ENCODE measurements at regions not wholly inside any gene's neighbourhood (a gene's known extent, or its start where the extent isn't known, plus 50 kb on each side); places are given as distances from the start of the nearest gene placed in this dataset.
"Not testable (repeated sequence)": the region's sequence is repeated elsewhere in the genome, so short reads cannot be mapped to it uniquely, and the experiment has no call there.

DNA sequence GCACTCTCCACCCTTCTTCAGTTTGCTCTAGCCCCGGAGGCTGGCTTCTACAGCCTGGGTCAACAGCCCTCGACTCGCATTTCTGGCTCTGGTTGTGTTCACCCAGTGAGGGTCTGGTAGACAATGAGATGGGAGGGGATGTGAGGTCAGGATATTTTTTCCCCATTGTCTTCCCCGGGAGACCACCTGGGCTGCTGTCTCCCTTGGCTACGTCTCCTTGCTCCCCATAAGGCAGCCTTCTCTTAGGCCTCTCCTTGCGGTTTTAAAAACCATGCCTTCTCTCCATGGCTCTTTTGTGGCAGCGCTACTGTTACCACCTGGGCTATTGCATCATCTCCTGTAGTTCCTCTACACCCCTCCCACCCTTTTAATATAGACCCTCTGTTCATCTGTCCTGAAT is 327.6 kb upstream of the NOTCH2NLA start:
- H3K36me3 ChIP-seq (ENCODE audit: low read depth); CTCF ChIA-PET; POLR2A ChIA-PET (ENCODE audit: unreplicated experiment); H3K9me3 ChIP-seq (ENCODE audit: insufficient read depth, low read depth); H3K4me3 ChIP-seq; BruUV-seq (replicated peaks); H2AFZ ChIP-seq; H3K27me3 ChIP-seq (ENCODE audit: insufficient read depth, low read depth); H3K27ac ChIP-seq; H3F3A ChIP-seq (ENCODE audit: insufficient read depth, low read depth); H3K9me2 ChIP-seq (ENCODE audit: insufficient read depth); H3K79me2 ChIP-seq (ENCODE audit: low read depth); H4K20me1 ChIP-seq (ENCODE audit: insufficient read depth); intact Hi-C loops (cut with micrococcal nuclease; ENCODE audit: unreplicated experiment); H3K4me2 ChIP-seq; H3K4me1 ChIP-seq (replicated peaks; ENCODE audit: insufficient read depth); DNase-seq: not testable (repeated sequence)

- H3K9me2 ChIP-seq (ENCODE audit: insufficient read depth); H3K4me1 ChIP-seq (replicated peaks; ENCODE audit: insufficient read depth); CTCF ChIA-PET; DNase-seq; H3F3A ChIP-seq (ENCODE audit: insufficient read depth, low read depth); H3K9me3 ChIP-seq (ENCODE audit: insufficient read depth, low read depth); H3K27ac ChIP-seq; intact Hi-C loops (cut with micrococcal nuclease; ENCODE audit: unreplicated experiment); H3K4me2 ChIP-seq; H4K20me1 ChIP-seq (ENCODE audit: insufficient read depth); H3K79me2 ChIP-seq (ENCODE audit: low read depth); BruUV-seq (replicated peaks); POLR2A ChIA-PET (ENCODE audit: unreplicated experiment); H2AFZ ChIP-seq; H3K36me3 ChIP-seq (ENCODE audit: low read depth); H3K4me3 ChIP-seq; H3K27me3 ChIP-seq (ENCODE audit: insufficient read depth, low read depth): not testable (repeated sequence)
These were observed 323.6 kb upstream of the NOTCH2NLA start for GRCh38 chr1:146552414-146552813.

GRCh38 chr1:146548684-146549083 is 319.9 kb upstream of the NOTCH2NLA start:
- H3F3A ChIP-seq (ENCODE audit: insufficient read depth, low read depth); H4K20me1 ChIP-seq (ENCODE audit: insufficient read depth); H3K9me2 ChIP-seq (ENCODE audit: insufficient read depth); DNase-seq; H2AFZ ChIP-seq; H3K27me3 ChIP-seq (ENCODE audit: insufficient read depth, low read depth); H3K27ac ChIP-seq; H3K4me1 ChIP-seq (replicated peaks; ENCODE audit: insufficient read depth); H3K4me3 ChIP-seq; H3K4me2 ChIP-seq; CTCF ChIA-PET; BruUV-seq (replicated peaks); H3K36me3 ChIP-seq (ENCODE audit: low read depth); H3K79me2 ChIP-seq (ENCODE audit: low read depth); POLR2A ChIA-PET (ENCODE audit: unreplicated experiment); H3K9me3 ChIP-seq (ENCODE audit: insufficient read depth, low read depth); intact Hi-C loops (cut with micrococcal nuclease; ENCODE audit: unreplicated experiment): not testable (repeated sequence)

- not testable (repeated sequence) for H2AFZ ChIP-seq
These were observed 317.4 kb upstream of the NOTCH2NLA start for GRCh38 chr1:146546189-146546588.

GRCh38 chr1:146537775-146538373 is 309.1 kb upstream of the NOTCH2NLA start:
- H3K9me3 ChIP-seq (ENCODE audit: insufficient read depth, low read depth); H4K20me1 ChIP-seq (ENCODE audit: insufficient read depth); H3K4me2 ChIP-seq; POLR2A ChIA-PET (ENCODE audit: unreplicated experiment); CTCF ChIA-PET; BruUV-seq (replicated peaks); DNase-seq; H2AFZ ChIP-seq; intact Hi-C loops (cut with micrococcal nuclease; ENCODE audit: unreplicated experiment); H3K9me2 ChIP-seq (ENCODE audit: insufficient read depth); H3K27me3 ChIP-seq (ENCODE audit: insufficient read depth, low read depth); H3K36me3 ChIP-seq (ENCODE audit: low read depth); H3K27ac ChIP-seq; H3K4me1 ChIP-seq (replicated peaks; ENCODE audit: insufficient read depth); H3K79me2 ChIP-seq (ENCODE audit: low read depth); H3K4me3 ChIP-seq; H3F3A ChIP-seq (ENCODE audit: insufficient read depth, low read depth): not testable (repeated sequence)

More at GRCh38 chr1:146546189-146546588, 317.4 kb upstream of the NOTCH2NLA start:
- H3F3A ChIP-seq (ENCODE audit: insufficient read depth, low read depth); H3K27ac ChIP-seq; H3K9me3 ChIP-seq (ENCODE audit: insufficient read depth, low read depth); H3K27me3 ChIP-seq (ENCODE audit: insufficient read depth, low read depth); H3K4me2 ChIP-seq; H3K79me2 ChIP-seq (ENCODE audit: low read depth); DNase-seq; POLR2A ChIA-PET (ENCODE audit: unreplicated experiment); CTCF ChIA-PET; H3K4me3 ChIP-seq; H3K4me1 ChIP-seq (replicated peaks; ENCODE audit: insufficient read depth); H3K9me2 ChIP-seq (ENCODE audit: insufficient read depth); BruUV-seq (replicated peaks); intact Hi-C loops (cut with micrococcal nuclease; ENCODE audit: unreplicated experiment); H4K20me1 ChIP-seq (ENCODE audit: insufficient read depth); H3K36me3 ChIP-seq (ENCODE audit: low read depth): not testable (repeated sequence)

GRCh38 chr1:146536028-146536427 is 307.2 kb upstream of the NOTCH2NLA start:
- H3K4me1 ChIP-seq (replicated peaks; ENCODE audit: insufficient read depth); H3K4me2 ChIP-seq; DNase-seq; H3K27ac ChIP-seq; H3K36me3 ChIP-seq (ENCODE audit: low read depth); H3K4me3 ChIP-seq; CTCF ChIA-PET; H3F3A ChIP-seq (ENCODE audit: insufficient read depth, low read depth); H3K27me3 ChIP-seq (ENCODE audit: insufficient read depth, low read depth); POLR2A ChIA-PET (ENCODE audit: unreplicated experiment); BruUV-seq (replicated peaks); H3K79me2 ChIP-seq (ENCODE audit: low read depth); H4K20me1 ChIP-seq (ENCODE audit: insufficient read depth); H3K9me3 ChIP-seq (ENCODE audit: insufficient read depth, low read depth); intact Hi-C loops (cut with micrococcal nuclease; ENCODE audit: unreplicated experiment); H3K9me2 ChIP-seq (ENCODE audit: insufficient read depth); H2AFZ ChIP-seq: not testable (repeated sequence)

GRCh38 chr1:146535575-146535974 is 306.8 kb upstream of the NOTCH2NLA start:
- DNase-seq; POLR2A ChIA-PET (ENCODE audit: unreplicated experiment); H3K9me2 ChIP-seq (ENCODE audit: insufficient read depth); H4K20me1 ChIP-seq (ENCODE audit: insufficient read depth); H3K4me3 ChIP-seq; H3K4me2 ChIP-seq; H3K27ac ChIP-seq; H3K36me3 ChIP-seq (ENCODE audit: low read depth); H3K4me1 ChIP-seq (replicated peaks; ENCODE audit: insufficient read depth); H3K79me2 ChIP-seq (ENCODE audit: low read depth); BruUV-seq (replicated peaks); CTCF ChIA-PET; H2AFZ ChIP-seq; H3F3A ChIP-seq (ENCODE audit: insufficient read depth, low read depth); intact Hi-C loops (cut with micrococcal nuclease; ENCODE audit: unreplicated experiment); H3K27me3 ChIP-seq (ENCODE audit: insufficient read depth, low read depth); H3K9me3 ChIP-seq (ENCODE audit: insufficient read depth, low read depth): not testable (repeated sequence)

DNA sequence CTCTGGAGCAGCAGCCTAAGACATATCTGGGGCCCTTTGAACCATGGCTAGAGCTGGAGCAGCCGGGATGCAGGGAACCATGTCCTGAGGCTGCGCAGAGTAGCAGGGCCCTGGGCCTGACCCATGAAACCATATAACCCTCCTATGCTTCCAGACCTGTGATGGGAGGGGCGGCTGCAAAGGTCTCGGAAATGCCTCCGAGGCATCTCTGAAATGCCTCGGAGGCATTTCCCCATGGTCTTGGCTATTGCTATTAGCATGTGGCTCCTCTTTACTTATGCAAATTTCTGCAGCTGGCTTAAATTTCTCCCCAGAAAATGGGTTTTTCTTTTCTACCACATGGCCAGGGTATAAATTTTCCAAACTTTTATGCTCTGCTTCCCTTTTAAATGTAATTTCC is 302.1 kb upstream of the NOTCH2NLA start:
- H3K9me3 ChIP-seq (ENCODE audit: insufficient read depth, low read depth); H3K79me2 ChIP-seq (ENCODE audit: low read depth); H3F3A ChIP-seq (ENCODE audit: insufficient read depth, low read depth); H2AFZ ChIP-seq; POLR2A ChIA-PET (ENCODE audit: unreplicated experiment); DNase-seq; intact Hi-C loops (cut with micrococcal nuclease; ENCODE audit: unreplicated experiment); H3K27ac ChIP-seq; H3K36me3 ChIP-seq (ENCODE audit: low read depth); CTCF ChIA-PET; H3K4me3 ChIP-seq; H3K27me3 ChIP-seq (ENCODE audit: insufficient read depth, low read depth); H3K4me1 ChIP-seq (replicated peaks; ENCODE audit: insufficient read depth); H3K4me2 ChIP-seq; H4K20me1 ChIP-seq (ENCODE audit: insufficient read depth); H3K9me2 ChIP-seq (ENCODE audit: insufficient read depth); BruUV-seq (replicated peaks): not testable (repeated sequence)
